ENCODE measurements at regions not wholly inside any gene's neighbourhood (a gene's known extent, or its start where the extent isn't known, plus 50 kb on each side); places are given as distances from the start of the nearest gene placed in this dataset.
"Not testable (repeated sequence)": the region's sequence is repeated elsewhere in the genome, so short reads cannot be mapped to it uniquely, and the experiment has no call there.

DNA sequence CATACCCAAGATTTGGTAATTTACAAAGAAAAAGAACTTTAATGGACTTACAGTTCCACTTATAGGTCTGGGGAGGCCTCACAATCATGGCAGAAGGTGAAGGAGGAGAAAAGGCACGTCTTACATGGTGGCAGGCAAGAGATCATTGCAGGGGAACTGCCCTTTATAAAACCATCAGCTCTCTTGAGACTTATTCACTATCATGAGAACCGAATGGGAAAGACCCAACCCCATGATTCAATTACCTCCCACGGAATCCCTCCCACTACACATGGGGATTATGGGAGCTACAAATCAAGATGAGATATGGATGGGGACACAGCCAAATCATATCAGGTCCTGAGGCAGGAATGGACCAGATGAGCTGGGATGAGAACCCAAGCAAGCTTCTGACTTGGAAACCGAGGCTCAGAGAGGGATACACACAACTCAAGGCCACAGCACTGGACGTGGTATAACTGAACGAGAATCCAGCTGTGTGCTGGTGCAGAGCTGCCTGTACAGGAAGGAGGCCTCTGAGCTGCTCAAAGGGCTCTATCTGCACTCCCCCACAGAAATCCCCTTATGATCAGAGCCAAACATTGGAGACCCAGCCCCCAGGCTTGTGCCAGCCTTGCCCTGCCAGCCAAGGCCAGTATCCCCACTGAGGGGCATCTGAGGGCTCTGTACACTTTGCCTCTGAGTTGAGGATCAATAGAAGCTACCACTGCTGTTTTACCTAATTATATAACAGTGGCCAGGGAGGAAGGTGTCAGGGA is 137.8 kb downstream of the CEBPB start:
- H3K4me1 ChIP-seq (ENCODE audit: control insufficient read depth, insufficient read depth, low read length, poor library complexity, severe bottlenecking), result peaks cover 6% of the 10 kb centered on the region
- no peaks in the 10 kb centered on the region for H3K9me3 ChIP-seq (ENCODE audit: control insufficient read depth, low read length)
- no peak overlapping the region for H3K27ac ChIP-seq (ENCODE audit: low read depth, low read length, severe bottlenecking)
- no peaks in the 10 kb centered on the region for H3K36me3 ChIP-seq (ENCODE audit: control insufficient read depth, insufficient read depth, low read length)
- 96 to 100% methylated on average over 3 of the region's 6 CpGs for WGBS, 2 experiments (ENCODE audit: insufficient coverage in 2 of 2)
- H3K4me3 ChIP-seq (ENCODE audit: extremely low read depth, insufficient read depth, low read length, poor library complexity, severe bottlenecking), result no peak overlapping the region

- Histone ChIP-seq H3K9me3 (ENCODE audit: control insufficient read depth, low read length) (no peaks in the 10 kb centered on the region), H3K27ac (ENCODE audit: low read depth, low read length, severe bottlenecking) (no peak overlapping the region), H3K4me1 (ENCODE audit: control insufficient read depth, insufficient read depth, low read length, poor library complexity, severe bottlenecking) (peaks cover 6% of the 10 kb centered on the region), H3K36me3 (ENCODE audit: control insufficient read depth, insufficient read depth, low read length) (no peaks in the 10 kb centered on the region), H3K4me3 (ENCODE audit: extremely low read depth, insufficient read depth, low read length, poor library complexity, severe bottlenecking) (no peak overlapping the region)
- 81 to 88% methylated on average over 2 to 3 of the region's 4 CpGs for WGBS, 2 experiments (ENCODE audit: insufficient coverage in 2 of 2)
Observed at GRCh38 chr20:50328996-50329898, 138.6 kb downstream of the CEBPB start.

DNA sequence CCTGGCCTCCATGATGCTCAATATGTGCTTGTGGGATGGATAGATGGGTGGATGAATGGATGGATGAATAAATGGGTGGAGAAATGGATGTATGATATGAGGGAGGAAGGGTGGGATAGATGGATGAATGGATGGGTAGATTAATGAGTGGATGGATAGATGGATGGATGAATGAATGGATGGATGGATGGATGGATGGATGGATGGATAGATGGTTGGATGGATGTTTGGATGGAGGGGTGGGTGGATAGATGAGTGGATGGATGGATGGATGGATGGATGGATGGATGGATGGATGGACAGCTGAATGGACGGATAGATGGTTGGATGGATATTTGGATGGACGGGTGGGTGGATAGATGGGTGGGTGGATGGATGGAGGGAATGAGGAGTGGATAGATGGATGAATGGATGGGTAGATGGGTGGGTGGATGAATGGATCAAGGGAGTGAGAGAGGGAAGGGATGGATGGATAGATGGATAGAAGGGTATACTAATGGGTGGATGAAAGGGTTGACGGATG is 139.4 kb downstream of the CEBPB start:
- H3K36me3 ChIP-seq (ENCODE audit: control insufficient read depth, insufficient read depth, low read length), result no peaks in the 10 kb centered on the region
- no peak overlapping the region for H3K27ac ChIP-seq (ENCODE audit: low read depth, low read length, severe bottlenecking)
- H3K4me3 ChIP-seq (ENCODE audit: extremely low read depth, insufficient read depth, low read length, poor library complexity, severe bottlenecking), result no peak overlapping the region
- no peaks in the 10 kb centered on the region for H3K9me3 ChIP-seq (ENCODE audit: control insufficient read depth, low read length)
- peaks cover 6% of the 10 kb centered on the region for H3K4me1 ChIP-seq (ENCODE audit: control insufficient read depth, insufficient read depth, low read length, poor library complexity, severe bottlenecking)
- 96 to 98% methylated on average over 3 of the region's 3 CpGs for WGBS, 2 experiments (ENCODE audit: insufficient coverage in 2 of 2)

GRCh38 chr20:50330504-50331313 is 140.1 kb downstream of the CEBPB start:
- Histone ChIP-seq H3K4me3 (ENCODE audit: extremely low read depth, insufficient read depth, low read length, poor library complexity, severe bottlenecking) (no peak overlapping the region), H3K4me1 (ENCODE audit: control insufficient read depth, insufficient read depth, low read length, poor library complexity, severe bottlenecking) (peaks cover 6% of the 10 kb centered on the region), H3K27ac (ENCODE audit: low read depth, low read length, severe bottlenecking) (no peak overlapping the region), H3K36me3 (ENCODE audit: control insufficient read depth, insufficient read depth, low read length) (no peaks in the 10 kb centered on the region), H3K9me3 (ENCODE audit: control insufficient read depth, low read length) (no peaks in the 10 kb centered on the region)
- 89 to 91% methylated on average over 16 to 17 of the region's 17 CpGs for WGBS, 2 experiments (ENCODE audit: insufficient coverage in 2 of 2)

GRCh38 chr20:50331469-50332363 is 141.1 kb downstream of the CEBPB start:
- Histone ChIP-seq H3K4me1 (ENCODE audit: control insufficient read depth, insufficient read depth, low read length, poor library complexity, severe bottlenecking) (peaks cover 6% of the 10 kb centered on the region), H3K27ac (ENCODE audit: low read depth, low read length, severe bottlenecking) (no peak overlapping the region), H3K9me3 (ENCODE audit: control insufficient read depth, low read length) (no peaks in the 10 kb centered on the region), H3K4me3 (ENCODE audit: extremely low read depth, insufficient read depth, low read length, poor library complexity, severe bottlenecking) (no peak overlapping the region), H3K36me3 (ENCODE audit: control insufficient read depth, insufficient read depth, low read length) (no peaks in the 10 kb centered on the region)
- WGBS, 2 experiments (ENCODE audit: insufficient coverage in 2 of 2), result 91 to 96% methylated on average over 5 to 6 of the region's 10 CpGs

GRCh38 chr20:50332491-50332980 is 141.9 kb downstream of the CEBPB start:
- H3K4me1 ChIP-seq (ENCODE audit: control insufficient read depth, insufficient read depth, low read length, poor library complexity, severe bottlenecking), result peaks cover 6% of the 10 kb centered on the region
- no peaks in the 10 kb centered on the region for H3K9me3 ChIP-seq (ENCODE audit: control insufficient read depth, low read length)
- no peak overlapping the region for H3K4me3 ChIP-seq (ENCODE audit: extremely low read depth, insufficient read depth, low read length, poor library complexity, severe bottlenecking)
- H3K27ac ChIP-seq (ENCODE audit: low read depth, low read length, severe bottlenecking), result peak overlapping the region; percentile 23
- WGBS, 2 experiments (ENCODE audit: insufficient coverage in 2 of 2), result 93% methylated on average over 10 to 11 of the region's 11 CpGs
- no peaks in the 10 kb centered on the region for H3K36me3 ChIP-seq (ENCODE audit: control insufficient read depth, insufficient read depth, low read length)

GRCh38 chr20:50333131-50333670 is 142.6 kb downstream of the CEBPB start:
- WGBS, 2 experiments (ENCODE audit: insufficient coverage in 2 of 2), result 90 to 95% methylated on average over 5 of the region's 6 CpGs
- Histone ChIP-seq H3K4me1 (ENCODE audit: control insufficient read depth, insufficient read depth, low read length, poor library complexity, severe bottlenecking) (peaks cover 6% of the 10 kb centered on the region), H3K4me3 (ENCODE audit: extremely low read depth, insufficient read depth, low read length, poor library complexity, severe bottlenecking) (no peak overlapping the region), H3K36me3 (ENCODE audit: control insufficient read depth, insufficient read depth, low read length) (no peaks in the 10 kb centered on the region), H3K9me3 (ENCODE audit: control insufficient read depth, low read length) (no peaks in the 10 kb centered on the region), H3K27ac (ENCODE audit: low read depth, low read length, severe bottlenecking) (peak overlapping the region; percentile 23)

DNA sequence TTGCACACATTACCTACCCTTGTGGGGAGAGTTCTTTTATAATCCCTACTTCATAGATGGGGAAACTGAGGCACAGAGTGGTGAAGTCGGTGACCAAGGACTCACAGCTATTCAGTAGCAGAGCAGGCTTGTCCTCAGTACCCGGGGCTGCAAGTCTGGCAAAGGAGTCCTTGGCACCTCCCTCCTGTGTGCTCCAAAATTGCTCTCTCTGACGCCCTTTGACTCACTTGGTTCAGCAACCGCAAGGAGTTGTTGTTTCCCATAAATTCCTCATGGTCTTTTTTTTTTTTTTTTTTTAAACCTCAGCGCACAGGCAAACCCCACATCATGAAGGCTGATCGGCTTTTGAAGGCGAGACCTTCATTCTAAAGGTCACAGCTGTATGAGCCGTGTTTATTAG is 143.2 kb downstream of the CEBPB start:
- no peak overlapping the region for H3K27ac ChIP-seq (ENCODE audit: low read depth, low read length, severe bottlenecking)
- H3K4me1 ChIP-seq (ENCODE audit: control insufficient read depth, insufficient read depth, low read length, poor library complexity, severe bottlenecking), result peaks cover 8% of the 10 kb centered on the region
- 93 to 97% methylated on average over 7 of the region's 8 CpGs for WGBS, 2 experiments (ENCODE audit: insufficient coverage in 2 of 2)
- no peaks in the 10 kb centered on the region for H3K9me3 ChIP-seq (ENCODE audit: control insufficient read depth, low read length)
- H3K4me3 ChIP-seq (ENCODE audit: extremely low read depth, insufficient read depth, low read length, poor library complexity, severe bottlenecking), result no peak overlapping the region
- H3K36me3 ChIP-seq (ENCODE audit: control insufficient read depth, insufficient read depth, low read length), result no peaks in the 10 kb centered on the region

DNA sequence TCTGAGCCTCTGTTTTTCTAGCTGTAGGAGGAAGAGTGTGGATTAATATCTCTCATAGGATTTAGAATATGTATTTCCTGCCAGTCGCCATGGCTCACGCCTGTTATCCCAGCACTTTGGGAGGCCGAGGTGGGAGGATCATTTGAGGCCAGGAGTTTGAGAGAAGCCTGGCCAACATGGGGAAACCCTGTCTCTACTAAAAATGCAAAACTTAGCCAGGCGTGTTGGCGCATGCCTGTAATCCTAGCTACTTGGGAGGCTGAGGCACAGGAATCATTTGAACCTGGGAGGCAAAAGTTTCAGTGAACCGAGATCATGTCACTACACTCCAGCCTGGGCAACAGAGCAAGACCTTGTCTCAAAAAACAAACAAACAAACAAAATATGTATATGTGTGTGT is 143.9 kb downstream of the CEBPB start:
- not testable (repeated sequence) for H3K4me3 ChIP-seq (ENCODE audit: extremely low read depth, insufficient read depth, low read length, poor library complexity, severe bottlenecking); H3K36me3 ChIP-seq (ENCODE audit: control insufficient read depth, insufficient read depth, low read length); H3K27ac ChIP-seq (ENCODE audit: low read depth, low read length, severe bottlenecking); H3K9me3 ChIP-seq (ENCODE audit: control insufficient read depth, low read length)
- peaks cover 13% of the 10 kb centered on the region for H3K4me1 ChIP-seq (ENCODE audit: control insufficient read depth, insufficient read depth, low read length, poor library complexity, severe bottlenecking)
- WGBS, 2 experiments (ENCODE audit: insufficient coverage in 2 of 2), result 92 to 96% methylated on average over 5 of the region's 6 CpGs
